Right ventricle myocardium superior (tissue), 1 donor: ENCODE measurements at regions not wholly inside any gene's neighbourhood (a gene's known extent, or its start where the extent isn't known, plus 50 kb on each side); places are given as distances from the start of the nearest gene placed in this dataset.

Experiments
- ATAC-seq: fragments of 200-7000 bp; cut with Tn5 transposase; one replicate; pipeline ENCODE4 v1.9.1; 2020; ENCODE audit warnings: mild to moderate bottlenecking; ENCODE audit not compliant: poor library complexity
- DNase-seq: peaks from one replicate; pipeline ENCODE4 v3.0.0-alpha.2; 2020
- intact Hi-C: fragments of 100-400 bp; cut with DNase I; formaldehyde crosslinking; loops from one replicate; pipeline ENCODE4 v1.11.2; 2022
- donor health status: DM: no; HTN: yes; CAD: no; lungs with severe emphysema.

DNA sequence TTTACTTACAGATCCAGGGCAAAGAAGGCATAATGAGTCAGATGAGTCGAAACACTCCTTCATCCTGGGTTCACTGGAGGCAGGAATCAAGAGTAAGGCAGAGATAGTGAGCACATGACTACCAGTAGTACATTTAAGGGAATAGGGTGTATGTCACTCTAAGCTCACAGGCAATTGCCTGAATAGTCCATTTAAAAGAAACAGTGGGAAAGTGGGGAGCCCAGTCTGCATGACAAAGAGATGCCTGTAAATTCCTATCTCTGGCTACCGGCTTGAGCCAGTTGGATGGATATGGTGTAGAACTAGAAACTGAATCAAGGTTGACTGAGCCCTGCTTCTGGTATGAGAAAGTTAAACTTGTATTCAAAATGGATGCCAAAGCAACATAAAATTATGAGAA lies 861.5 kb upstream of the ZWINT start:
- no peak for ATAC-seq
- intact Hi-C loops = no loop called here

DNA sequence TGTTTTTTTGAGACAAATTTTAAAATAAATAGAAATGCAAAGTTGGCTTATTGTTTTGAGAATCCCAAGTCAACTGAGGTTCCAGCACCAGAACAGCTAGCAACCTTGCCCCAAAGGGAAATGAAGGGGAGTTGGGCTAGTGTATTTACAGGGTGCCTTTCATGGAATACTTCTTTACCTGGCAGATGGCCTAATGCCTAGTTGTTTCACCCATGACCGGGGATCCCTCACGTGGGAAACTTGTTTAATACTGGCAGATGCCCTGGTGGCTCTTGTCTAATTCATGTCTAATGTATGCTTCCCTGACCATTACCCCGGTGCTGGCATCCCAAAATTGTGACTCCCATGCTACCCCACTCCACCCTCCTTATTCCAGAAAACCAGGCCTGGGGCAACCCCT lies 861.1 kb upstream of the ZWINT start:
- no peak for ATAC-seq
- no peak for DNase-seq
- intact Hi-C loops = no loop called here

More for the DNA sequence above, 861.5 kb upstream of the ZWINT start:
- DNase-seq = no peak

DNA sequence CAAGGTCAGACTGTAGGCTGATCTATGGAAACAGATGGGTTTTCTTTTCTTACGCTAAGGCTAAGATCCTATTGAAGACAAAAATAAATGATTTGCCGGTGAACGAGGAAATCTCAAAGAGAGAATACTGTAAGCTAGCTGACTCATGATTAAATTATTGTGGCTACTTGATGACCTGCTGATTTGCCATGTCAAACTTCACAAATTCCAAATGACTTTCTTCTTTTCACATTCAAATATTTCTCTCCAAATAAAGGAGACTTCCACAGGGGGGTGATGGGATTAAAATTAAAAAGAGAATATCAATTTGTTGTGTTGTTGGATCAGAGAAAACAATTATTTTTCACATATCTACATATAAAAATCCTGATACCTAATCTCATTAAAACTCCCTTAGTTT lies 860.6 kb upstream of the ZWINT start:
- intact Hi-C loops = no loop called here
- ATAC-seq (no peak), DNase-seq (no peak)

DNA sequence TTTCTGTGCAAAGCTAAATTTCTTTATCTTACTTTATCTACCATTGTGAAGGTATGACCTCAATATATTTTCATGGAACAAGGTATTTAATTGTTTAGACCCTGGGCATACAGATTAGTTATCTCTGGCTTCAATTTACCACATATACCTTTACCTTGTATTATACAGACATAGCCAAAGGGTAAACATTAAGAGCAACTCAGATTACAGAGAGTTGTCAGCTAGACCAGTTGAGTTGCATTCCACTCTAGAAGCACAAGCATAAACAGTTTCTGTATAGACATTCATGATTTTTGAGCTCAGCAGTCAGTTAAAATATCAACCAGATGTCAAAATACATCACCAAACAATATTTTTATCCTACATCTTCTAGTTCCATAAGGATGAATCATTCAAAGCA lies 857.3 kb upstream of the ZWINT start:
- ATAC-seq = no peak
- intact Hi-C loops = no loop called here

DNA sequence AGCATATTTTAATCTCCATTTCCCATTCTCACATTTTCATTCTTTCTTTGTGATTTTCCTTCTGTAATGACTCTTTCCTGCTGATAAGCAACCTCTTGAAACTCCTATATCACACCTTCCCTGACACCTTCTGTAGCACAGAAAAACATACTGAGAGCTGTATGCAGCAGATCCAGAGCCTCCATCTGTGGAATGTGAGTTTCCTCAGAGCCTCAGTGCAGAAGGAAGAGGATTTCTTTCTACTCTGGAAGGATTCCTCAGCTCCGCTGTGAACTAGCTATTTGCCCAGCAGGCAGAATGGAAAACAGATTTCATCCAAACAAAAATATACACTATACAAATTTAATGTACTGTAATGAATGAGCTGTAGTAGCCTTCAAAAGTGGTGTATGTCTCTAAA lies 841.3 kb upstream of the ZWINT start:
- ATAC-seq = no peak
- DNase-seq = no peak
- intact Hi-C loops = no loop called here

More for the DNA sequence above, 857.3 kb upstream of the ZWINT start:
- no peak for DNase-seq

DNA sequence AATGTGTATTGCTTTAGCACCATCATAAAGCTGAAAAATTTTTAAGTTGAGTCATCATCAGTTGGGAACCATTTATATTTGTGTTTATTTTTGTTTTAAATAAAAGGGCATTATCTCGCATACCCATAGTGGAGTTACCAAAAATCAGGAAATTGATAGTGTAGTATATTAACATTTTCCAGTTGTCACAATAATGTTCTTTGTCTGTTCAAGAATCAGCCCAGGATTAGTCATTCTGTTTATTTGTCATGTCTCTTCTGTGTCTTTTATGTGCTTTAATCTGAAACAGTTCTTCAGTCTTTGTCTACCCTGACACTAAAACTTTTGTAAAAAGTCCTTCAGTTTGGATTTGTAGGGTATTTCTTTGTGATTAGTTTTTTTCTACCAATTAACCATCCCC lies 827.8 kb upstream of the ZWINT start:
- intact Hi-C loops = no loop called here
- no peak for DNase-seq

DNA sequence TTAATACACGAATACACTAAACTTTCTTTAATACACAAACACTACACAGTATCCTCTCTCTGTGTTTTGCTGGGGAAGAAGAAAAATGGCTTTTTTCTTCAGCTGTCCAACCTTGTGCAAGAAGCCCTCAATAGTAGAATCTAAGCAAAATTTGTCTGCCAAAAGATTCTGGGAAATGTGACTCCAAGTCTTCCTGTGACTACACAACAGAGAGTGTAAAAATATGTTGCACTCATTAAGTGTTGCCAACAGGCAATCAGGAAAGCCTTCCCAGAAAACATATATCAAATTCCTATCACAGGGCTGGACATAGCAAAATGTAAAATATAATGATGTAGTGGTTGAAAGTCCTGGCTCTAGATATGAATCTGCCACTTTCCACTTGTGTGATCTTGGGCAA lies 825.1 kb upstream of the ZWINT start:
- intact Hi-C loops = no loop called here
- ATAC-seq = no peak

More for the DNA sequence above, 827.8 kb upstream of the ZWINT start:
- no peak for ATAC-seq

DNA sequence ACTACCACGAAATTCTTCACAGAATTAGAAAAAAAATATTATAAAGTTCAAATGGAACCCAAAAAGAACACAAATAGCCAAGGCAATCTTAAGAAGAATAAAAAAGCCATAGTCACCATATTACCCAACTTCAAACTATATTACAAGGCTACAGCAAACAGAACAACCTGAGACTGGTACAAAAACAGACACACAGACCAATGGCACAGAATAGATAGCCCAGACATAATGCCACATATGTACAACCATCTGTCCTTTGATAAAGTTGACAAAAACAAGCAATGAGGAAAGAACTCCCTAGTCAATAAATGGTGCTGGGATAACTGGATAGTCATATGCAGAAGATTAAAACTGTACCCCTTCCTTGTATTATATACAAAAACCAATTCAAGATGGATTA lies 808.5 kb upstream of the ZWINT start:
- ATAC-seq = no peak
- intact Hi-C loops = no loop called here

More for the DNA sequence above, 825.1 kb upstream of the ZWINT start:
- no peak for DNase-seq

DNA sequence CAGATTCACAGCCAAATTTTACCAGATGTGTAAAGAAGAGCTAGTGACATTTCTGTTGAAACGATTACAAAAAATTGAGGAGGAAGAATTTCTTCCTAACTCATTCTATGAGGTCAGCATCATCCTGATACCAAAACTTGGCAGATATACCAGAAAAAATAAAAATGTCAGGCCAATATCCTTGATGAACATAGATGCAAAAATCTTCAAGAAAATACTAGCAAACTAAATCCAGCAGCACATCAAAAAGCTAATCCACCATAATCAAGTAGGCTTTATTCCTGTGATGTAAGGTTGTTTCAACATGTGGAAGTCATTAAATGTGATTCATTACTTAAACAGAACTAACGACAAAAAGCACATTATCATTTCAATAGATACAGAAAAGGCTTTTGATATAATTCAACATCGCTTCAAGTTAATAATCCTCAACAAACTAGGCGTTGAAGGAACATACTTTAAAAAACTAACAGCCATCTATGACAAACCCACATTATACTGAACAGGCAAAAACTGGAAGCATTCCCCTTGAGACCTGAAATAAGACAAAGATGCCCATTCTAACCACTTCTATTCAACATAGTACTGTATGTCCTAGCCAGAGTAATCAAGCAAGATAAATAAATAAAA lies 807.7 kb upstream of the ZWINT start:
- intact Hi-C loops = no loop called here
- ATAC-seq (no peak), DNase-seq (no peak)

More for the DNA sequence above, 808.5 kb upstream of the ZWINT start:
- no peak for DNase-seq

DNA sequence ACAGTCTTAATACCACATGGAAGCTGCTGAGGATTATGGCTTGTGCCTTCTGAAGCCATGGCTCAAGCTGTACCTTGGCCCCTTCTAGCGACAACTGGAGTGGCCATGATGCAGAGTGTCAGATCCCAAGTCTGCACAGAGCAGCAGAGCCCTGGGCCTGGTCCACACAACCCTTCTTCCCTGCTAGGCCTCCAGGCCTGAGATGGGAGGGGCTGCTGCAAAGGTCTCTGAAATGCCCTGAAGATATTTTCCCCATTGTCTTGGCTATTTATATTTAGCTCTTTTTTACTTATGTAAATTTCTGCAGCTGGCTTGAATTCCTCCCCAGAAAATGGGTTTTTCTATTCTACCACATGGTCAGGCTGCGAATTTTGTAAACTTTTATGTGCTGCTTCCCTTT lies 804.6 kb upstream of the ZWINT start:
- intact Hi-C loops = no loop called here
- DNase-seq (no peak), ATAC-seq (no peak)

DNA sequence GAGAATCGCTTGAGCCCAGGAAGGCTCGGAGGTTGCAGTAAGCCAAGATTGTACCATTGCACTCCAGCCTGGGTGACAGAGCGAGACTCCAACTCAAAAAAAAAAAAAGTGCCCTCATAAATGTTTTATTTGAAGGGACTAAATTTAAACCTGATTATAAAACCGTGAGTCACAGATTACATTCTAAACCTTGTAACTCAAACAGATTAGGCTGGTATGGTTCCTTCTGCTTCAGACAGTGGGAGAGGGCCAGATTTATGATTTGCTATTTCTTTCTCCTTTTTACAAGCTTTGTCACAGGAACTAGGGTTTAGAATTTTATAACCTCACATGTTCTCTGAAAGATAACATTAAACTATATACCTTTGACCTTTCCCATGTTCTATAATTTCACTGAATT lies 801.2 kb upstream of the ZWINT start:
- DNase-seq (no peak), ATAC-seq (no peak)
- intact Hi-C loops = no loop called here

DNA sequence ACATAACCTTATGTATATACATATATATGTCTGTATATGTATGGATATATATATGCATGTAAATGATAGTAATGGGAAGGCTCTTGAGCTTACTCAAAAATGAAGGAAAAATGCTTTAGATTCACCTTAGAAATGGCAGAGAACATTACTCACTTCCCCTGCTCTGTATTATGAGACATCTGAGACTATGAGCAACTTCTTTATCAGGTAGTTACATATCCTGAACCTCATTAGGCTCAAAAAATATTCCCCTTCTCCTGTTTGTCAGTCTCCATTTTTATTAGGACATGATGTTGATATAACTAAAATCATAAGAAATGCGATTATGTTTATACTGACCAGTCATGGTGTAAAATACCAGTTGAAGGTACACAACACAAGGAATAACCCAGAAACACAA lies 800.1 kb upstream of the ZWINT start:
- intact Hi-C loops = no loop called here
- DNase-seq = no peak
- ATAC-seq = no peak

DNA sequence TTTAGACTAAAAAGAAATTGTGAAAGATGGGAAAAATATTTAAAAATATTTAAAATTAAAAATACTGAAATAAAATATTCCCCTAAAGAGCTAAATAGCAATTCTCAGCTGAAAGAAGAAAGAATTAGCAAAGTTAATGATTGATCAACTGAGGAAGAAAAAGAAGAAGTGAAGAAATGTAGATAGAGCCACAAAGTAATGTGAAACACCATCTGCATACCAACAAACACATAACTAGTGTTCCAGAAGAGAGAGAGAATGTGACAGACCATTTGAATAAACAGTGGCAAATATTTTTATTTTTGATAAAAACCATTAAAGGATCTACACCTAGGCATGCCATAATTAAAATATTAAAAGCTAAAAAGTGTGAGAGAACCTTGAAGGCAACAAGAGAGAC lies 784.5 kb upstream of the ZWINT start:
- ATAC-seq (no peak), DNase-seq (no peak)
- intact Hi-C loops = no loop called here

DNA sequence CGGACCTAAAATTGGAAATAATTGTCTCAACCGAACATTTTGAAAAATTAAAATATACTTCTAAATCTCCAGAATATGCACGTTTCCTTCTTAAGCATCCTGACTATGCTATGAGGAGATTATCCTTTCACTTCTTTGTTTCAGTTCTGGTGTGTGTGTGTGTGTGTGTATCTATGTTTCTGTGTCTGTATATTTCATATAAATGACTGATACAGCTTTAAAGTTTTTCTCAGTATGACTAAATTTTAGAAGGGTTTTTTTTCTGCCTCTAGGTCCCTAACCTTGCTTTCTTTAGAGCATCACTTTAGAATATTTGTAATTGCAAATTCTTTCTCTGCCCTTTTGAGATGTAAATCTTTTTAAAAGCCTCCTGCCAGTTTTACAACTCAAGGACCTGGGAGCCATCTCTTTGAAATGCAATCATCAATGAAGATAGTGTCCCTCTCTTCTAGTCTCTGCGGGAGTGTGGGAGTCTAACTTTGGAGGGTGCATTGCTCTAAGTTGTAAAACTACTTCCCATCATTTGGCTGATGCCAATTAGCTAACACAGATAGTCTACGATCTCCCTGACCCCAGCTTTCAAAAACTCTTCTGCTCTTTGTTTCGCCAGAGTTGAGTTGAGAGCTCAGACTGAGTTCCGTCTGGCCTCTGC lies 782.0 kb upstream of the ZWINT start:
- ATAC-seq = no peak
- intact Hi-C loops = no loop called here
- DNase-seq = no peak

DNA sequence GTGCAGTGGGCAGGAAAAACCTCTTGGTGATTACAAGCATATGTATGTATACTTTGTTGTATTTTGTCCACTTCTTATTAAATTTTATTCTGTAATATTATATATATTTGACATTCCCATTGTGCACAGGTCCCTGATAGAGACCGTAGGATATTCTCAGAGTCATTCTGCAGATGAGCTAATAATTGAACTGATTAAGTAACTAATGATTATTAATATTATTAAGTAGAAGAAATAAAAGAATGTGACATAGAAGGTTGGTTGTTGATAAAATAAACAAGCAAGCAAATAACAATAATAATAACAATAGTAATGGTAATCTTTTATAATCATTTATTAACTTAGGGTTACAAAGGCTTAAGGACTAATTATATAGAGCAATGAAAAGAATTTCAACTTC lies 780.6 kb upstream of the ZWINT start:
- intact Hi-C loops = no loop called here
- ATAC-seq (no peak), DNase-seq (no peak)

DNA sequence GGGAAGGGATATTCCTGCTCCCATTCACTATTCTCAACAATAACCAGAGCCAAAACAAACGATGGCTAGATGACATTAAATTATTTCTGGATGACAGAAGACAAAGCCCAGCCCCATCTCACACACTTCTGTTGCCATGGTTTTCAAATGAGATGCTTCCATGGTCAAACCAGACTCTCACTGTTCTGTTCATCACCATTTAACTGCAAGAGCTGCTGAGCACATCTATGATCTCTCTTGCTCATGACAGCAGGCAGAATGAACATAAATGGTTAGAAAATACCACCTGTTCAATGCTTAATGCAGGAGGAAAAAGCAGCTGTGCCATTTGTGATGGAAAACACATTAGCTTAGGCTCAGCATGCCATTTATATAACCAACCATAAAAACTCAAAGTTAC lies 758.6 kb upstream of the ZWINT start:
- no peak for DNase-seq
- ATAC-seq = no peak
- intact Hi-C loops = no loop called here

DNA sequence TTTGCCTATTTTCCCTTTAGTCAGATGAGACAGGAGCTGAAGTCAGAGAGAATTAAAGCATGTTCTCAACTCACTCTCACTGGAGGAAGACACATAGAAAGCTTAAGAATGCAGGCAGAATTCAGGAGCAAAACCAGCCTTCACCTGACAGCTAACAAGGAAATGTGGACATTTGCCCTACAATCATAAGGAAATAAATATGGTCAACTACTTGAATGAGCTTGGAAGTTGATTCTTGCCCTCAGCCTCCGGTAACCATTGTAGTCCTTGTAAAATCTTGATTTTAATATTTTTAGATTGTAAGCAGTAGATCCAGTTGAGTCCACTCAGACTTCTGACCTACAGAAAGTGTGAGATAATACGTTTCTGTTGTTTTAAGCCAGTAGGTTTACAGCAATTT lies 752.5 kb upstream of the ZWINT start:
- intact Hi-C loops = no loop called here
- ATAC-seq = no peak

DNA sequence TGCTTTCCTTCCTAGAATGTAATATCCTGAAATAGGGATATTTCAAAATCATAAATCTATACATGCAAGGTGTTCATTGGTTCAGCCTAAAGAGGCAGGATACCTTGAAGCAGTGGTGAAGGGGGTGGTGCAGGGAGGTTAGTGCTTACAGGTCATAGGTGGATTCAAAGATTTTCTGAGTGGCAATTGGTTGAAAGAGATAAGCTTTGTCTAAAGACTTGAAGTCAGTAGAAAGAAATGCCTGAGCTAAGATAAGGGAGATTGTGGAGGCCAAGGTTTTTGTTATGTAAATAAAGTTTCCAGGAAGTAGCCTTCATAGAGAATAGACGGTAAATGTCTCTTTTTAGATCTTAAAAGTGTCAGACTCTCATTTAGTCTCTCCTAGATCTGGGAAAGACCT lies 741.2 kb upstream of the ZWINT start:
- DNase-seq (no peak), ATAC-seq (no peak)
- intact Hi-C loops = no loop called here

More for the DNA sequence above, 752.5 kb upstream of the ZWINT start:
- no peak for DNase-seq

DNA sequence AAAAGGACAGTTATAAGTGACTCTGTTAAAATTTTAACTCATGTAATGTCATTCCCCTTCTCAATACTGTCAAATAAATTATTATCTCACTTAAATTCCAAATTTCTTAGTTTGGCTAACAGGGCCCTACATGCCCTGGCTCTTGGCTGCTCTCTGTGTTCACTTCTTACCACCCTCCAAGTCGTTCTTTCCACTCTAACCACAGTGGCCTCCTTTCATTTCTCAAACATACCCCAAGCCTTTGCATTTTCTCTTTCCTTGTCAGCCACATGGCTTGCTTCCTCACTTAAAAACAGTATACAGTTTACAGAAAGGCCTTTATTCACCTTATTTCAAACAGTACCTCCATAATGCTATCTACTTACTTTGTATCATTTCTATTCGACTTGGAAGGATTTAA lies 737.1 kb upstream of the ZWINT start:
- ATAC-seq (no peak), DNase-seq (no peak)
- intact Hi-C loops = no loop called here

DNA sequence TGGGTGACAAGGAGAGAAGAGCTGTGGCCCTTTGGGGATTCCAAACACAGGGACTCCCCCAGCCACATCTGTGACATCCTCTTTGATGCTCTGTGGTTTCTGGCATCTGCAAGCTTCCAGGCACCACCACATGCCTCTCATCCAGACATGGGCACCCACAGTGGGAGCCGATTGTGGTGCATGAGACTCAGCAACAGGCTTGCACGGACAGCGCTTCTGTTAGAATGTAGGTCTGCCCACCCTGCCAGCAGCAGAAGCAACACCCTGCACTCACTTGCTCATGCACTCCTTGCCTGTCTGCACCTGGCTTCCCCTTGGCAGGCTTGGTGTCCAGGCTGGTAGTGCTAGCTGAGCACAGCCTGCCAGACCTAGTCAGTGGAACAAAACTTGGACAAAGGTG lies 735.0 kb upstream of the ZWINT start:
- intact Hi-C loops = no loop called here
- ATAC-seq (no peak), DNase-seq (no peak)

DNA sequence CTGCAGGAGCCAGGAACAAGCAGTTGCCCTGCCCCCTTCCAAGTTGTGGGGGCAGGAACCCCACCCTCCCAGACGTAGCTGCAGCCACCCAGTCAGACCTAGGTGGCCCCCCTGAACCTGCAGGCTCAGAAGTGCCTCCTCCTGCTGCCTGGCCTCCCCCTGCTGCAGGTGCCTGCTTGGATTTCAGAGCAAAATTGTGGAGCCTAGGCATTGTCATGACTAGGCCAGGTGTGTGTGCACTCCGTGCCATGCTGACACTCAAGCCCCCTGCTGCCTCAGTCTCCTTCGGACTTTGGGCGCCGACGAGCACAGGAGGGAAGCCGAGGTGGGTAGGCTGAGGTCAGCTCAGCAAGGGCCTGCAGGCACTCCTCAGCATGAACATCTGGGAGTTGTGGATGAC lies 733.9 kb upstream of the ZWINT start:
- DNase-seq (no peak), ATAC-seq (no peak)
- intact Hi-C loops = no loop called here
